Heart left ventricle (tissue), 13 donors: ENCODE measurements at regions not wholly inside any gene's neighbourhood (a gene's known extent, or its start where the extent isn't known, plus 50 kb on each side); places are given as distances from the start of the nearest gene placed in this dataset.

Source experiments
- CTCF ChIP-seq, 12 donors: fragments of 200-600 bp; sonication (generic) in 4 of 12; IDR thresholded peaks; one replicate each; pipeline versions ENCODE4 v1.5.0 to v1.8.0; 2018 to 2022; ENCODE audit warnings: antibody characterized with exemption in 12 of 12, mild to moderate bottlenecking in 5 of 12
- POLR2A ChIP-seq, 2 donors: fragments of 450-650 bp; IDR thresholded peaks; one replicate each; pipeline ENCODE4 v1.6.1; 2017; ENCODE audit warnings: antibody characterized with exemption in 2 of 2, mild to moderate bottlenecking in 2 of 2, moderate library complexity in 2 of 2
- donor health status: ischemic (EF 13 %, LVEDD 7.1; RV severe dilation, severe dysfunction).
- donor health status: DM: no; HTN: yes; CAD: no.
- donor health status: DM: no; HTN: no; CAD: no.
- donor health status: ischemic (EF 25% LVEDD 6.9; RV normal size, moderate dysfunction).
- donor health status: ischemic (EF 25% LVEDD 5.7; RV mildly dilated, moderate dysfunction).
- donor health status: ischemic (EF 35%, LVEDD 5.7; RV mildly dilated, moderate dysfunction).
- donor health status: nonischemic (EF 11% LVEDD 7.7; RV severe dilation, severe dysfunction).
- donor health status: DM: yes; HTN: yes; CAD: no.
- donor health status: PGD.
- donor health status: ischemic (EF 29% LVEDD 5.4; RV normal size, mild dysfunction).
- donor health status: nonischemic (EF 23%, LVEDD 6.1; RV moderate dilation, normal function).

GRCh38 chrX:84737471-84737871, 235.2 kb upstream of the HDX start:
- TF ChIP-seq CTCF (IDR thresholded peaks at IDR 0.05) = no peak
- TF ChIP-seq POLR2A (IDR thresholded peaks at IDR 0.05) = no peak
